ENCODE measurements at regions not wholly inside any gene's neighbourhood (a gene's known extent, or its start where the extent isn't known, plus 50 kb on each side); places are given as distances from the start of the nearest gene placed in this dataset.
"Not testable (repeated sequence)": the region's sequence is repeated elsewhere in the genome, so short reads cannot be mapped to it uniquely, and the experiment has no call there.

GRCh38 chr12:87679251-87679650 is 349.9 kb downstream of the C12orf50 start:
- DNase-seq: peak; percentile 22 to 46 (median 34)

GRCh38 chr12:87678453-87678852 is 350.7 kb downstream of the C12orf50 start:
- DNase-seq: no peak

GRCh38 chr12:87676731-87677130 is 352.5 kb downstream of the C12orf50 start:
- DNase-seq: no peak

- DNase-seq: no peak
These were observed 357.4 kb downstream of the C12orf50 start for GRCh38 chr12:87671757-87672156.

- no peak for DNase-seq
These were observed 358.8 kb downstream of the C12orf50 start for GRCh38 chr12:87670448-87670847.

- DNase-seq: peak in 2 of 3 donors; percentile 33 to 48
These were observed 361.8 kb downstream of the C12orf50 start for GRCh38 chr12:87667378-87667777.

- DNase-seq: peak in 1 of 3 donors; percentile 34
These were observed 367.3 kb downstream of the C12orf50 start for GRCh38 chr12:87661786-87662377.

GRCh38 chr12:87660987-87661774 is 368.0 kb downstream of the C12orf50 start:
- DNase-seq: peak in 1 of 3 donors; percentile 14

GRCh38 chr12:87660291-87660690 is 368.9 kb downstream of the C12orf50 start:
- peak in 1 of 3 donors; percentile 18 for DNase-seq

GRCh38 chr12:87656311-87656710 is 372.9 kb downstream of the C12orf50 start:
- no peak for DNase-seq

- DNase-seq: no peak
These were observed 377.4 kb downstream of the C12orf50 start for GRCh38 chr12:87651670-87652425.

- DNase-seq: no peak
These were observed 387.0 kb downstream of the C12orf50 start for GRCh38 chr12:87642245-87642644.

- no peak for DNase-seq
These were observed 411.0 kb downstream of the C12orf50 start for GRCh38 chr12:87618199-87618598.

GRCh38 chr12:87612996-87613395 is 416.2 kb downstream of the C12orf50 start:
- no peak for DNase-seq

GRCh38 chr12:87608321-87608720 is 420.9 kb downstream of the C12orf50 start:
- DNase-seq: no peak

- no peak for DNase-seq
These were observed 425.5 kb downstream of the C12orf50 start for GRCh38 chr12:87603727-87604126.

GRCh38 chr12:87599459-87599858 is 429.7 kb downstream of the C12orf50 start:
- no peak for DNase-seq

GRCh38 chr12:87597114-87597513 is 432.1 kb downstream of the C12orf50 start:
- DNase-seq: no peak

GRCh38 chr12:87596636-87597035 is 432.6 kb downstream of the C12orf50 start:
- DNase-seq: no peak

GRCh38 chr12:87596134-87596533 is 433.1 kb downstream of the C12orf50 start:
- no peak for DNase-seq

GRCh38 chr12:87585882-87586557 is 443.2 kb downstream of the C12orf50 start:
- no peak for DNase-seq

GRCh38 chr12:87579091-87579490 is 450.1 kb downstream of the C12orf50 start:
- DNase-seq: not testable (repeated sequence)
